Left renal cortex interstitium (tissue), 4 donors: ENCODE measurements at regions not wholly inside any gene's neighbourhood (a gene's known extent, or its start where the extent isn't known, plus 50 kb on each side); places are given as distances from the start of the nearest gene placed in this dataset.
"Not testable (repeated sequence)": the region's sequence is repeated elsewhere in the genome, so short reads cannot be mapped to it uniquely, and the experiment has no call there.

Source experiments
- DNase-seq, 4 donors: peaks; one replicate each; pipeline ENCODE4 v3.0.0-alpha.2; 2013; ENCODE audit warnings: low read depth in 4 of 4, low spot score in 2 of 4, missing footprints in 1 of 4

GRCh38 chr11:128172046-128172878, 415.1 kb downstream of the ETS1 start:
- DNase-seq, result peak in 3 of 4 donors; percentile 67 to 82 (median 73)

GRCh38 chr11:128171506-128171905, 415.9 kb downstream of the ETS1 start:
- no peak for DNase-seq

GRCh38 chr11:128165572-128165971, 421.8 kb downstream of the ETS1 start:
- no peak for DNase-seq

GRCh38 chr11:128164080-128164741, 423.1 kb downstream of the ETS1 start:
- DNase-seq, result no peak

- DNase-seq, result no peak
Observed at GRCh38 chr11:128161994-128162393, 425.4 kb downstream of the ETS1 start.

- no peak for DNase-seq
Observed at GRCh38 chr11:128161436-128161835, 425.9 kb downstream of the ETS1 start.

GRCh38 chr11:128158860-128159259, 428.5 kb downstream of the ETS1 start:
- DNase-seq, result no peak

GRCh38 chr11:128157423-128158298, 429.7 kb downstream of the ETS1 start:
- DNase-seq, result peak; percentile 53 to 82 (median 60)

GRCh38 chr11:128156486-128156885, 430.9 kb downstream of the ETS1 start:
- no peak for DNase-seq

- no peak for DNase-seq
Observed at GRCh38 chr11:128155590-128155989, 431.8 kb downstream of the ETS1 start.

GRCh38 chr11:128153697-128154048, 433.7 kb downstream of the ETS1 start:
- no peak for DNase-seq

GRCh38 chr11:128152796-128153696, 434.3 kb downstream of the ETS1 start:
- no peak for DNase-seq

- DNase-seq, result no peak
Observed at GRCh38 chr11:128151780-128152179, 435.6 kb downstream of the ETS1 start.

- DNase-seq, result no peak
Observed at GRCh38 chr11:128151338-128151737, 436.0 kb downstream of the ETS1 start.

GRCh38 chr11:128148208-128148607, 439.1 kb downstream of the ETS1 start:
- DNase-seq, result no peak

GRCh38 chr11:128146926-128147605, 440.3 kb downstream of the ETS1 start:
- DNase-seq, result no peak

GRCh38 chr11:128140293-128140692, 447.1 kb downstream of the ETS1 start:
- not testable (repeated sequence) for DNase-seq

GRCh38 chr11:128135451-128135850, 451.9 kb downstream of the ETS1 start:
- no peak for DNase-seq

- no peak for DNase-seq
Observed at GRCh38 chr11:128133501-128133900, 453.9 kb downstream of the ETS1 start.

- DNase-seq, result no peak
Observed at GRCh38 chr11:128130052-128130451, 457.3 kb downstream of the ETS1 start.
